ENCODE measurements at regions not wholly inside any gene's neighbourhood (a gene's known extent, or its start where the extent isn't known, plus 50 kb on each side); places are given as distances from the start of the nearest gene placed in this dataset.

GRCh38 chr1:87194856-87195255 is 133.8 kb upstream of the LMO4 start:
- no peak for DNase-seq (ENCODE audit: low spot score)

GRCh38 chr1:87196110-87196827 is 132.4 kb upstream of the LMO4 start:
- DNase-seq (ENCODE audit: low spot score): no peak

GRCh38 chr1:87197156-87197555 is 131.5 kb upstream of the LMO4 start:
- no peak for DNase-seq (ENCODE audit: low spot score)

GRCh38 chr1:87197641-87198040 is 131.0 kb upstream of the LMO4 start:
- no peak for DNase-seq (ENCODE audit: low spot score)

- no peak for DNase-seq (ENCODE audit: low spot score)
These were observed 127.6 kb upstream of the LMO4 start for GRCh38 chr1:87200875-87201638.

- DNase-seq (ENCODE audit: low spot score): no peak
These were observed 126.9 kb upstream of the LMO4 start for GRCh38 chr1:87201768-87202167.

GRCh38 chr1:87202451-87202850 is 126.2 kb upstream of the LMO4 start:
- no peak for DNase-seq (ENCODE audit: low spot score)

GRCh38 chr1:87202922-87203655 is 125.6 kb upstream of the LMO4 start:
- DNase-seq (ENCODE audit: low spot score): no peak

GRCh38 chr1:87203904-87204303 is 124.8 kb upstream of the LMO4 start:
- DNase-seq (ENCODE audit: low spot score): no peak

GRCh38 chr1:87204441-87204840 is 124.2 kb upstream of the LMO4 start:
- no peak for DNase-seq (ENCODE audit: low spot score)

GRCh38 chr1:87204921-87205320 is 123.8 kb upstream of the LMO4 start:
- DNase-seq (ENCODE audit: low spot score): no peak

- DNase-seq (ENCODE audit: low spot score): no peak
These were observed 122.4 kb upstream of the LMO4 start for GRCh38 chr1:87206044-87206831.

GRCh38 chr1:87208080-87208479 is 120.6 kb upstream of the LMO4 start:
- no peak for DNase-seq (ENCODE audit: low spot score)

GRCh38 chr1:87208931-87209330 is 119.7 kb upstream of the LMO4 start:
- DNase-seq (ENCODE audit: low spot score): no peak

- DNase-seq (ENCODE audit: low spot score): no peak
These were observed 118.5 kb upstream of the LMO4 start for GRCh38 chr1:87210151-87210550.

GRCh38 chr1:87212431-87213134 is 116.1 kb upstream of the LMO4 start:
- DNase-seq (ENCODE audit: low spot score): no peak

- no peak for DNase-seq (ENCODE audit: low spot score)
These were observed 115.6 kb upstream of the LMO4 start for GRCh38 chr1:87213135-87213515.

GRCh38 chr1:87215592-87215991 is 113.1 kb upstream of the LMO4 start:
- DNase-seq (ENCODE audit: low spot score): no peak

GRCh38 chr1:87218618-87219017 is 110.1 kb upstream of the LMO4 start:
- no peak for DNase-seq (ENCODE audit: low spot score)

- DNase-seq (ENCODE audit: low spot score): no peak
These were observed 109.5 kb upstream of the LMO4 start for GRCh38 chr1:87219141-87219540.

- DNase-seq (ENCODE audit: low spot score): no peak
These were observed 109.1 kb upstream of the LMO4 start for GRCh38 chr1:87219626-87220025.

GRCh38 chr1:87220993-87221392 is 107.7 kb upstream of the LMO4 start:
- DNase-seq (ENCODE audit: low spot score): no peak
